NT2/D1 (cell line): ENCODE measurements at regions not wholly inside any gene's neighbourhood (a gene's known extent, or its start where the extent isn't known, plus 50 kb on each side); places are given as distances from the start of the nearest gene placed in this dataset.

Experiments used
- DNase-seq: peaks from one replicate; pipeline ENCODE4 v3.0.0-alpha.2; 2011; ENCODE audit warnings: low read depth, low spot score
- H3K27me3 ChIP-seq: 2 replicates; pipeline ENCODE4 v1.6.0; 2011; ENCODE audit warnings: mild to moderate bottlenecking; ENCODE audit not compliant: insufficient read length, insufficient read depth
- H3K36me3 ChIP-seq: 2 replicates; pipeline ENCODE4 v1.6.1; 2011; ENCODE audit warnings: mild to moderate bottlenecking, low read length, mixed read lengths; ENCODE audit not compliant: insufficient read depth, insufficient read length
- H3K4me1 ChIP-seq: 2 replicates; pipeline ENCODE4 v1.5.1; 2011; ENCODE audit not compliant: insufficient read depth, insufficient read length
- H3K4me3 ChIP-seq: 2 replicates; pipeline ENCODE4 v1.5.1; 2011; ENCODE audit warnings: low read depth; ENCODE audit not compliant: insufficient read length
- H3K9ac ChIP-seq: 2 replicates; pipeline ENCODE4 v1.6.0; 2011; ENCODE audit warnings: low read depth; ENCODE audit not compliant: insufficient read length
- H3K9me3 ChIP-seq: 2 replicates; pipeline ENCODE4 v1.5.1; 2011; ENCODE audit warnings: mild to moderate bottlenecking, low read length; ENCODE audit not compliant: insufficient read depth
- SUZ12 ChIP-seq: IDR thresholded peaks from 2 replicates; pipeline ENCODE4 v1.6.1; 2011; ENCODE audit not compliant: insufficient read length, insufficient read depth; ENCODE audit errors: extremely low read depth
- YY1 ChIP-seq: IDR thresholded peaks from 2 replicates; pipeline ENCODE4 v1.6.1; 2011; ENCODE audit not compliant: insufficient read length, insufficient read depth
- ZNF274 ChIP-seq: IDR thresholded peaks from 2 replicates; pipeline ENCODE4 v1.6.1; 2011; ENCODE audit warnings: mild to moderate bottlenecking, low read depth, low read length

DNA sequence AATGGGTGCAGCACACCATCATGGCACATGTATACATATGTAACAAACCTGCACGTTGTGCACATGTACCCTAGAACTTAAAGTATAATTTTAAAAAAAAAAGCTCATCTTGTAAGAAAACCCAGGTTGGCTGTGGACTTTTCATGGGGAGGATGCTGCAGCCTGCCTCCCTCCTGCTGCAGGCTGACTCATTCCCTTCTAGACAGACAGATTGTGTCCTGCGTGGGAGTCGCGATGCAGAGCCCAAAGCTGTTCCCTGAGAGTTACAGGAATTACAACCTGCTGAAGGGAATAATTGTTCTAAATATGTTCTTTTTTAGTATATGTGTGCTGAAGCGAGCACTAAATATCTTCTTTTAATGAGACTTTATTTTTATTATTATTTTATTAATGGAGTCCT, 93.2 kb downstream of the TBX19 start:
- no peaks in the 10 kb centered on the region for H3K4me1 ChIP-seq
- no peaks in the 10 kb centered on the region for H3K9me3 ChIP-seq
- no peaks in the 10 kb centered on the region for H3K36me3 ChIP-seq
- H3K4me3 ChIP-seq = no peak overlapping the region
- H3K27me3 ChIP-seq = no peaks in the 10 kb centered on the region
- H3K9ac ChIP-seq = no peak overlapping the region
- no peak for DNase-seq
- no peak for TF ChIP-seq YY1
- TF ChIP-seq ZNF274 = no peak

DNA sequence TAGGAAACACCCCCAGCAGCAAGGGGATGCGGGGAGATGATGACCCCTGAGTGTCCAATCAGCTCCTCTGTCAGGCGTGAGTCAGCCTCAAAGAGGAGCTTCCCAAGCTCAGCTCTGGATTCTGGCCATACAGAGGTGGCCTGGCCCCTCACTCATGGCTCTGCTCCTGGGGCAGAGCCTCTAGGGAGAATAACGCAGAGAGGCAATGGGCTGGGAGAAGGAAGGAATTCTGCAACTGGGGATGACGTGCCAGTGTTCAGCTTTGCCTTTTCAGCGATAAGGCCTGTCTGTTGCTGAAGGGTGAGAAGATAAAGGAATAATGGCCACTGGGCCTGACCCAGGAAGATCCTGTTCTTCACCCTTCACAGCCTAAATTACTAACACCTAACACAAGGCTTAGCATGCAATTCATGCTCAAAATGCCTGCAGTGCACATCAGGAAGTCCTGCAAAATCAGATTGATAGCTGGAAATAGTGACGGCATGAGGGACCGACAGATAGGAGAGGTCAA, 92.2 kb downstream of the TBX19 start:
- no peak for TF ChIP-seq YY1
- no peak for TF ChIP-seq ZNF274
- TF ChIP-seq SUZ12 = no peak
- no peak for DNase-seq
- no peaks in the 10 kb centered on the region for H3K36me3 ChIP-seq
- no peaks in the 10 kb centered on the region for H3K4me1 ChIP-seq
- H3K9me3 ChIP-seq = no peaks in the 10 kb centered on the region
- H3K27me3 ChIP-seq = no peaks in the 10 kb centered on the region
- H3K4me3 ChIP-seq = no peak overlapping the region
- no peak overlapping the region for H3K9ac ChIP-seq

DNA sequence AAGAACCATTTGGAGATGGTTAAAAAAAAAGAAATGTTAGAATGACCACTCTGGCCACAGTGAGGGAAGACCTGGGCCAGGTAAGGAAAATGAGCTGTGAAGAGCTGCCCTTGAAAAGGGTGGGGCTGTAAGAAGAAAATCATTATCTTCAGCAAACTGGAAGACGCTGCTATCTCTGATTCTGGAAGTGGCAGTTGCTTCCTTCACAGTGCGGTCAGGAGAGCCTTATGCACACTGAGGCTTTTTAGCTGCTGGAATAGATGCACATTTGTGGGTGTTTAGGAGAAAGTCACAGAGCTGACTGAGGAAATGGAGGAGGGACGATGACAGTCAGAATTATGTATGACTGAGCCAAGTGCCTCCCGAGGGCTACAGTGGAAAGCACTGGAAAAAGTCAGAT, 91.6 kb downstream of the TBX19 start:
- Histone ChIP-seq H3K36me3 (no peaks in the 10 kb centered on the region), H3K27me3 (no peaks in the 10 kb centered on the region), H3K4me3 (no peak overlapping the region), H3K4me1 (no peaks in the 10 kb centered on the region), H3K9ac (no peak overlapping the region), H3K9me3 (no peaks in the 10 kb centered on the region)
- TF ChIP-seq SUZ12 (no peak), YY1 (no peak), ZNF274 (no peak)
- DNase-seq = no peak

DNA sequence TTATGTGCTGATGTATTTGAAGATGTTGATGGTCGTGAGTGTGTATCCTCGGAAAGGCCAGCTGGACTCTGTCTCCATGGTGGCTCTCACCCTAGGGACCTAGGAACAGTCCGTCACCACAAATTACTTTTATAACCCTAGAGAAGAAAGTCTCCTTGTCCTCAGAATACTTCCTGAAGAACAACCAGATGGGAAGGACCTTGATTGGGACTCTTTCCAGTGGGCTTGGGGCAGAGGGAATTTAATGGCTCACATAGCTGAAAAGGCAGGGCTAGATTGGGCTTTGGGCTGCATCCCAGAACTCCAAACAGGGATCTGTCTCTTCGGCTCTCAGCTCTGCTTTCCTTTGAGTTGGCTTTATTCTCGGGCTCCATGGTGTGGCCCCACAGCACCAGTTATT, 90.8 kb downstream of the TBX19 start:
- DNase-seq = no peak
- Histone ChIP-seq H3K36me3 (no peaks in the 10 kb centered on the region), H3K4me3 (no peak overlapping the region), H3K4me1 (no peaks in the 10 kb centered on the region), H3K9ac (no peak overlapping the region), H3K27me3 (no peaks in the 10 kb centered on the region), H3K9me3 (no peaks in the 10 kb centered on the region)
- TF ChIP-seq YY1 = no peak
- no peak for TF ChIP-seq ZNF274
- TF ChIP-seq SUZ12 = no peak

DNA sequence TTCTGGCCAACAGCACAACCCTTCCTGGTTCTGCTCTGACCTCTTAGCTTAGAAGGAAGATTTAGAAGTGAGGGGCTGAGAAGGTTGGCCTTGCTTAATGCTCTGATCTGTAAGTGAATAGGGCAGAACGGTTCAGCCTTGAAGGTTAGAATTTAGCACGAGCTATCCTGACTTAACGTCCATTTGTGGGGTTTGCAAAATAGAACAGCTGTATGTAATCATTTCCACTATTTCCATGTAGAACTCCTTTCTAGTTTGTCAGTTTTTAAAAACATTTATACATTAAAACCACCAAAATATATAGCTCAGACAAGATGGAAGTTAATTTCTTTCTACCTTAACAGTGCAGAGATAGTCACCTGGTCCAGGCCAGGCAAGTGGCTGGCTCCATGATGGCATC, 89.9 kb downstream of the TBX19 start:
- no peak overlapping the region for H3K4me3 ChIP-seq
- H3K9ac ChIP-seq = no peak overlapping the region
- no peaks in the 10 kb centered on the region for H3K27me3 ChIP-seq
- no peaks in the 10 kb centered on the region for H3K9me3 ChIP-seq
- H3K4me1 ChIP-seq = no peaks in the 10 kb centered on the region
- TF ChIP-seq YY1 = no peak
- no peak for DNase-seq
- H3K36me3 ChIP-seq = no peaks in the 10 kb centered on the region

DNA sequence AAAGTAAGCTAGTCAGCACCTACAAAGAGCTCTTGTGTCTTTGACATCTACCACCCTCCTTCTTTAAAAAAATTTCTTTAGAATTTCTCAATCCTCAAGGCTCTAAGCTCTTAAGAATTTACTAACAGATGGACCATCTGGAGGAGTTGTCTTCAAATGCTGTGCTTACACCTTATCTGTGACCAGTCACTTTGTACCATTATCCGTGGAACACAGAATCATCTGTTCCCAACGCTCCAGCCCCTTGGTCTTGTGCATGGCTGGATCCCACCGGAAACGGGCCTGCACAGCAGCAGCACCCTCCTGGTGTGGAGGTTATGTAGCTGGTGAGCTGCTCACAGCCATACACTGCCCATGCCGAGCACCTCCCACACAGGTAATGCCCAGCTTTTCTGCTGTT, 89.0 kb downstream of the TBX19 start:
- TF ChIP-seq ZNF274 = no peak
- TF ChIP-seq SUZ12 = no peak
- TF ChIP-seq YY1 = no peak
- Histone ChIP-seq H3K27me3 (no peaks in the 10 kb centered on the region), H3K4me1 (no peaks in the 10 kb centered on the region), H3K4me3 (no peak overlapping the region), H3K9me3 (no peaks in the 10 kb centered on the region), H3K9ac (no peak overlapping the region), H3K36me3 (no peaks in the 10 kb centered on the region)
- DNase-seq = no peak

DNA sequence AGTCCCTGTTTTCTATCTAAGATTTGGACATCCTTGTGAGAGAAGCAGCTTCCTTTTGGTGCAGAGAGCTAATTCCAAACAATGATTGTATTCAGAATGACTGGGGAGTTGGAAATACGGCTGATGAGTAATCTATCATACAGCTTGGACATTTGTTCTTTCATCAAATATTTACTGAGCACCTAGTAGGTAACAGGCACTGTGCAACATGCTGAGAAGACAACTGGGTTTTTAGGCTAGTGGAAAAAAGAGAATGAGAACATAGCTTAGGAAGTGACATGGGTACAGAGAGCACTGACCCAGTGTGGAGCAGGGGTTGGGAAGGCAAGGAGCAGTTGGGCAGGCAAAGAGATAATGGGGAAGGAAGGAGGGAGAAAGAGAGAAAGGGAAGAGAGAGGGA, 87.5 kb downstream of the TBX19 start:
- H3K4me1 ChIP-seq = no peaks in the 10 kb centered on the region
- H3K36me3 ChIP-seq = no peaks in the 10 kb centered on the region
- H3K9me3 ChIP-seq = no peaks in the 10 kb centered on the region
- H3K9ac ChIP-seq = no peak overlapping the region
- TF ChIP-seq SUZ12 (no peak), YY1 (no peak), ZNF274 (no peak)
- H3K4me3 ChIP-seq = no peak overlapping the region
- no peaks in the 10 kb centered on the region for H3K27me3 ChIP-seq
- no peak for DNase-seq
